Central memory CD4-positive, alpha-beta T cell (primary cell): ENCODE measurements at regions not wholly inside any gene's neighbourhood (a gene's known extent, or its start where the extent isn't known, plus 50 kb on each side); places are given as distances from the start of the nearest gene placed in this dataset.
"Not testable (repeated sequence)": the region's sequence is repeated elsewhere in the genome, so short reads cannot be mapped to it uniquely, and the experiment has no call there.

Experiments used
- DNase-seq: peaks from one replicate; pipeline ENCODE4 v3.0.0; 2022

- peak; percentile 31 for DNase-seq
Observed at GRCh38 chr3:188974856-188975599, 196.7 kb upstream of the TPRG1 start.

DNA sequence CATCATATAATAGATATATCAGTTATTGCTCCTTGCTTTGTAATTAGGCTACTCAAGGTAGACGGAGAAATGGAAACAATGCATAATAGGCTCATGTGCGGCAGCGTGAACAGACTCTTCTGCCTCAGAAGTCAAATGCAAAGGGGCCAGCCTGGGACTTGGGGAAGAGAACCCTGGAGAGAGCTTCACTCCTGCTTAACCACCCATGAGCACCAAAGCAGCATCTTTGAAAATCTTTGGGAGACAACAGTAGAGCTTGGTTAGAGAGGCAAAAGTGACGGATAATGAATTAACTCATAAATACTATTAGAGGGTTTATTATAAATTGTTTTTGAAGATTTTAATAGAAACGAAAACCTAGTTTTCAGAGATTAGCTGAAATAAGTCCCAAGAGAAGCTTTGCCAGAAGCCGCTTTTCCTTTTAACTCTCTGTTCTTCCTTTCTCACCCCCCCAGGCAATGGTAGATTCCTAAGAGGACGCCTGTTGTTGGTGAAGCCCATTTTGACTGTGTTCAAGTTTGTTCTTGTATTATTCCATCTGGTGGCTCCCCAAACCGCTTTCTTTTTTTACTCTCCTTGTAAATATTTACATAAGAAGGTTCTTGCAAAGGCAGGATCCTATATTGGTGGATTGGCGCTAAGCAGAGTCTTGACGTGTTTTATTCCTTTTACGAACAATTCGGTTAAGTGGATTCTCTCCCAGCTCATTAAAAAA, 196.0 kb upstream of the TPRG1 start:
- no peak for DNase-seq

DNA sequence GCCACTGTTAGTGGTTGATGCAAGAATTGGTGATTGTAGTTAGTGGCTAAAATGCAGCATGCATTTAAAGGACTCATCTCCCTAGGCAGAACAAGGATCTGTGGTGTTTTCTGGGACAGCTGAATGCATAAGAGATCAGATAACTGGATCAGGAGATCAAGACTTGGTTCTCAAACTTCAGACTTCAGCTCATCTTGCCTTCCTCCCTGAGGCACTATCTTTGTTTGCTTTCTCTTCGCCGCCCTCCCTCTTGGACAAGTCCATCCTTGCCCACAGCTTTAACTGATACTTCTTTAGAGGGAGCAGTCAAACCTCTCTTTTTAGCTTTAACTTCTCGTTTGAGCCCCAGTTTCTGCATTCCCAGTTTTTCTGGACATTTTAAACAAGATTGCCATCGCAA, 195.4 kb upstream of the TPRG1 start:
- DNase-seq, result no peak

- no peak for DNase-seq
Observed at GRCh38 chr3:188978421-188979171, 193.2 kb upstream of the TPRG1 start.

DNA sequence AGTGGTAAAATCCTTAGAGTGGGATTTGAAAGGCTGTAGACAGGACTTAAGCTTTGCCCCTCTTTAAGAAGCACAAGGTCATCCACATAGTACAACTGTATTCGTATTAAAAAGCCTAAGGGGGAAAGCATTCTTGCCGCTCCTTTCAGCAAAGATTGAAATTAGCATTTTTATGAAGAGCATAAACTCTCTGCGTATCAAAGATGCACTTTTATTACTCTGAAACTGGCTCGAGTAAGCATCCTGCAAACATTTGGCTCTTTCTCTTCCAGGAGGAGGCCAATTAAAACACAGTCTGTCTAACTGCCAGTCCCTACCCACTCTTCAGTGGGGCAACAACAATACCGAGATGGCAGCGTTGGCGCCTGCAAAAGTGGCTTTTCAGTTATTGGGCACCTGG, 192.5 kb upstream of the TPRG1 start:
- no peak for DNase-seq

DNA sequence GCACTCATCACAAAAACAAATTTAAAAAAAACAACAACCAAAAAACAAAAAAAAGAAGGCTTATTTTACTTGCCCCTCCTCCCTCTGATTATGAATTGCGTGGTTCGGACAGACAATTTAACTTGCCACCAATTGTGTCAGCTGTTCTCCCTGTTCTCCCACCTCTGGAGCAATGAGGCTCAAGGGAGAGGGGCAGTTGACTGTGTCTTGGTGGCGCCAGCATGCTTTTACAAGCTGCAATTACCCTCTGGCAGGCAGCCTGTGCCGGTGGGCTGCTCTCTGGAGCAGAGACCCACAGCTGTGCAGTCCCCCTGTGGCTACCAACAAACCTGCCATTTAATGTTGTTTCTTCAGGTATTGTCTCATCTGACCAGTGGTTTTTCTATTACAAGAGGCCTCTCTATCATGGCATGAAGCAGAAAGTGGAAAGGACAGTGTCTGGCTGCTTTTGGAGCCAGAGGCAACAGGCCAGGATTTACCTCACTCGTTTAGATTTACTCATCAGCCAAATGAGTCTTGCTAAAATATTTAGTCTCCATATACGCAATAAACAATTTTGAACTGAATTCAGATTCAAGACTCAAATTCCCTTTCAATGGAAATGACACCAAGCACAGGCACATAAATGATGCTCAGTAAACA, 192.0 kb upstream of the TPRG1 start:
- DNase-seq, result no peak

DNA sequence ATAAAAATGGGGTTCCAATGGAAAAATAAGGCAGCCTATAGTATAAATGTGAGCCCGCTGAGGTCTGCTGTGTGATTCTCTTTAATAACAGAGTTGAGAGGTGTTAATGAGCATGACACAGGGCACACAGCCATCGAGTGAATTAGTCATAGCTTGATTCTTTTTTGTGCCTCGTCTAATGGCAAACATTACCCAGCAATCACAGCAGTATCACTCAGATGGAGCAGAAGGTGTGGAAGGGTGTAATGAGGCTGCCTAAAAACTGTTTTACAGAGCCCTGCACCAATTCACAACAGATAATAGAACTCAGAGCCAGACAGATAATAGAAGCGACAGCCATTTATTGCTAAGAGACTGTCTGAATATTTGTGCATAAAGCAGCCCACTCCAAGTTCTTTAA, 178.6 kb upstream of the TPRG1 start:
- no peak for DNase-seq

DNA sequence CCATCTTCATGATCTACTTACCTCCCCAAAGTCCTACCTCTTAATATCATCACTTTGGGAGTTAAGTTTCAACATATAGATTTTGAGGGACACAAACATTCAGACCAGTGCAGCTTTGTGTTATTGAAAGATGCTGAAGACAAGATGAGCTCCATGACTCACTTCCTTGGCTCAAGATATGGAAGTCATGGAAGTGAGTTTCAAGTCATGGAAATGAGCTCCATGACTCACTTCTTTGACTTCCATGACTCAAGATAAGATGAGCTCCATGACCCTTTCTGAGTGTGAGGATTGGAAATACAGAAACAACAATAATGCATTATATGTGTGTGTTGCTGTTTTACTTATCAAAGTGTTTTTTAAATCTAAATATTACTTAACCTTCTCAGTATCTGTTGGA, 170.2 kb upstream of the TPRG1 start:
- no peak for DNase-seq

DNA sequence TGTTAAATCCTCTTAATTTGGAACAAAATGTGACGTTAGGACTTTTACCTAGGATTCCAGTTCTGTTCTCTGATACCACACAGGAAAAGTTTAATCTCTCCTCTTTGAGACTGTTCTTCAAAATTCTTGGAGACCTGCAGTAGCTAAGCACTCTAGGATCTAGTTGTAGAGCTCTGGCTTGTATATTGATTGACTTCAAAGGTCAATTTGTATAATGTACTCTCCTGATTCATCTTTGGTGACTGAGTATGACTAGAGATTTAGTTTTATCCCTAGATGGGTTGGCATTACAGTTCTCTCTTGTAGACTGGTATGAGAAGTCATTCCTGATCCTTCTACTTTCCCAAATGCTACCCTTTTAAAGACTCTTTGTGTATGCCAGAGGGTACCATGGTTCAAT, 168.4 kb upstream of the TPRG1 start:
- no peak for DNase-seq

DNA sequence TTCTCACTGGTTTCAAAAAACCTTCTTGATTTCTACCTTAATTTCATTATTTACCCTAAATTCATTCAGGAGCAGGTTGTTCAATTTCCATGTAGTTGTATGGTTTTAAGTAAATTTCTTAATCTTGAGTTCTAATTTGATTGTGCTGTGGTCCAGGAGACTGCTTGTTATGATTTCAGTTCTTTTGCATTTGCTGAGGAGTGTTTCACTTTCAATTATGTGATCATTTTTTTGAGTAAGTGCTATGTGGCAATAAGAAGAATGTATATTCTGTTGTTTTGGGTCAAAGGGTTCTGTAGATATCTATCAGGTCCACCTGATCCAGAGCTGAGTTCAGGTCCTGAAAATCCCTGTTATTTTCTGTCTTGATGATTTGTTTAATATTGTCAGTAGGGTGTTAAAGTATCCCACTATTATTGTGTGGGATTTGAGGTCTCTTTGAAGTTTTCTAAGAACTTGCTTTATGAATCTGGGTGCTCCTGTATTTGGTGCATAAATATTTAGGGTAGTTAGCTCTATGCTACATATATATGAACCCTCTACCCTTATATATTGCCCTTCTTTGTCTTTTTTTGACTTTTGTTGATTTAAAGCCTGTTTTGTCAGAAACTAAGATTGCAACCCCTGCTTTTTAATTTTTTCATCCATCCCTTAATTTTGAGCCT, 158.4 kb upstream of the TPRG1 start:
- no peak for DNase-seq

DNA sequence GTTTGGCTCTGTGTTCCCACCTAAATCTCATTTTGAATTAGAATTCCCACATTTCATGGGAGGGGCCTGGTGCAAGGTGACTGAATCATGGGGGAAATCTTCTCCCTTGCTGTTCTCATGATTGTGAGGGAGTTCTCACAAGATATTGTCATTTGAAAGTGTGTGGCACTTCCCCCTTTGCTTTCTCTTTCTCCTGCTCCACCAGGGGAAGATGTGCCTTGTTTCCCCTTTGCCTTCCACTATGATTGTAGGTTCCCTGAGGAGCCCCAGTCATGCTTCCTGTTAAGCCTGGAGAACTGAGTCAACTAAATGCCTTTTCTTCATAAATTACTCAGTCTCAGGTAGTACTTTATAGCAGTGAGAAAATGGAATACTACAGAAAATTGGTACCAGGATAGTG, 157.2 kb upstream of the TPRG1 start:
- DNase-seq, result no peak

DNA sequence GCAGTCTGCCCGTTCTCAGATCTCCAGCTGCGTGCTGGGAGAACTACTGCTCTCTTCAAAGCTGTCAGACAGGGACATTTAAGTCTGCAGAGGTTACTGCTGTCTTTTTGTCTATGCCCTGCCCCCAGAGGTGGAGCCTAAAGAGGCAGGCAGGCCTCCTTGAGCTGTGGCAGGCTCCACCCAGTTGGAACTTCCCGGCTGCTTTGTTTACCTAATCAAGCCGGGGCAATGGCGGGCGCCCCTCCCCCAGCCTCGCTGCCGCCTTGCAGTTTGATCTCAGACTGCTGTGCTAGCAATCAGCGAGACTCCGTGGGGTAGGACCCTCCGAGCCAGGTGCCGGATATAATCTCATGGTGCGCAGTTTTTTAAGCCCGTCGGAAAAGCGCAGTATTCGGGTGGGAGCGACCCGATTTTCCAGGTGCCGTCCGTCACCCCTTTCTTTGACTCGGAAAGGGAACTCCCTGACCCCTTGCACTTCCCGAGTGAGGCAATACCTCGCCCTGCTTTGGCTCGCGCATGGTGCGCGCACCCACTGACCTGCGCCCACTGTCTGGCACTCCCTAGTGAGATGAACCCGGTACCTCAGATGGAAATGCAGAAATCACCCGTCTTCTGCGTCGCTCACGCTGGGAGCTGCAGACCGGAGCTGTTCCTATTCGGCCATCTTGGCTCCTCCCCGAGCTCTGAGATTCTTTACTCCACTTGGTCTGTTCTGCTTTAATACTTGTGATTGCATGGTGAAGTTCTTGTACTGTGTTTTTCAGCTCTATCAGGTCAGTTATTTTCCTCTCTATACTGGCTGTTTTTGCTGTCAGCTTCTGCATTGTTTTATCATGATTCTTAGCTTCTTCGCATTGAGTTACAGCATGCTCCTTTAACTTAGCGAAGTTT, 148.9 kb upstream of the TPRG1 start:
- not testable (repeated sequence) for DNase-seq

GRCh38 chr3:189025866-189026265, 145.9 kb upstream of the TPRG1 start:
- no peak for DNase-seq

DNA sequence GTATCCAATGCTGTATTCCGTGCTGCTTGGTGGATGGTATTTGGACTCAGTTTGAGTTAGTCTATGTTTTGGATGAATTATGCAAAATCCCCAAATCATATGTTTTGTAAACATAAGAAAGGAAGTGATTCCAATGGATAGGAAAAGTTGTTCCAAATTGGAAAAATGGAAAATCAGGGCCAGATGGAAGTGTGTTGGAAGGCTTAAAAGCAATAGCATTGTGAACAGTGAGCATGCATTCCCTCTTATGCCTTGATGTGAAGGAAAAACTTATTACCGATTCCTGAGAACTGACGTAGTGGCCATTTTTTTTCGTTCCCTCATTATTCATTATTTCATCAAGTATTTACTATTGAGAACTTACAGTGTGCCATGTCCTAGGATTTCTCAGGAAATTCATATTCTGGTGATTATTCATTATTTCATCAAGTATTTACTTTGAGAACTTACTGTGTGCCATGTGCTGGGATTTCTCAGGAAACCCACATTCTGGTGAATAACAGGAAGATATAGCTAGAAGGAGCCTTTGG, 144.1 kb upstream of the TPRG1 start:
- DNase-seq, result no peak

DNA sequence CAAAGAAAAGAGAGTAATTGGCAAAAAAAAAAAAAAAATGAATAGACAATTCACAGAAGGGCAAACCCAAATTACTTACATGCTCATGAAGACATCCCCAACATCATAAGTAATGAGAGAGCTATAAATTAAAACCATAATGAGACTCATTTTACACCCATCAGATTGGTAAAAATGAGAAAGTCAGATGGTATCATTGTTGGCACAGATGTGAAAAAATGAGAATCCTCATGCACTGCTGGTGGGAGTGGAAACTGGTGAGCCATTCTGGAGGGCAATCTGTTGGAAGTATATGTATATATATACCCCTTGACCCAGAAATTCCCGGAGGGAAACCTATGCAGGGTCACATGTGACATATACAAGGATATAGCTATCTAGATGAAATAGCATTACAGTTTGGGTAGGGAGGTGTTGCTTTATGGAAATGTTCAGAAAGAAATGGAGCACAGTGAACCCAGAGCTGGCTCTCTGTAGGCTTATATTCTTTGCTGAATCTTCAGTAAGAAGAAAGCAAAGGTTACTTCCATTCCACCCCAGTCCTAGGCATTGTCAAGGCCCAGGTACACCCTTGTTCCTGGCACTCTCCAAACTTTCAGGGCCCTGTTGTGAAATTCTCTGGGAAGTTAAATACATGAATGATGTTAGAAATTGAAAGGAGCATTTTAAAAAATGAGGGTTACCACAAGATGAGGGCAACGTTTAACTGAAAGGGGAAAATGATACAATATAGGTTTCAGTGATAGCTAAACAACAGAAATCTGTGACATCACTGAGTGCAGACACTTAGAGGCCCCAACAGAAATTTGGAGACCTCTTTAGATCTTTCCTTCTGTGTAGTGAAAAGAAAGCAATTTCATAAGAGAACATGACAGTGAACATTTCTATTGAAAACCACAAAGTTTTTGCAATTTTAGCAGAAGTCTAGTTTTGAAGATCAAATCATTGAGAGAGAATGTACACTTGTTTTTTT, 132.7 kb upstream of the TPRG1 start:
- DNase-seq, result no peak

DNA sequence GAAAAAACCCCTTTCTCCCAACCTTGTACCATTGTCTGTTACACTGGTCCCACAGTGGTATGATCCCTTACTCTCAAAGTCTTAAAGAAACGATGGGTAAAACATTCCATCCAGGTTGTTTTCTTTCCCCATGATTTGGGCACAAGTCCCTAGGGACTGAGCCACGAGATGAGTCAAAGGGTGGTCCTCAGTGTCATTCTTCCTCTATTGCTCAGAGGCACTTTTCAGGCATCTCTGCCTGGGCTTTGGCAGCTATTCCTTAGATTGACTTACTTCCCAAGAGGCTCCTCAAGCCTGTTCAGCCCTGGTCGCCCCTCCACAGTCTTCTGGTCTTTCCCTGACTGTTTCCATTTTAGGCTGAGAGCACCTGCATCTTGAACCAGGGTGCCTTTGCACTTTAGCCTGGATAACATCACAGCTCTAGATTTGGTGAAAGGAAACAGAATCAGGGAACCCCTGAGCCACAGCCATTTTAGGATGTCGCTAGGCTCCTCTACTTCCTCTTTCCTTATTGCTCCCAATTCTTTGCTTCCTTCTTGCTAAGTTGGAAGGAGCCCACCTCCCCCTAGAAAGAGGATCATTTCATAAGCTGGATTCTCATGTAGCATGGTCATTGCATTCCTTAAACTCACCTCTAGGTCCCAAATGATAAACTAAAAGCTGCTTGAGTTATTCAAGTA, 131.0 kb upstream of the TPRG1 start:
- DNase-seq, result no peak

GRCh38 chr3:189041482-189042090, 130.2 kb upstream of the TPRG1 start:
- peak; percentile 69 for DNase-seq

GRCh38 chr3:189042832-189043231, 128.9 kb upstream of the TPRG1 start:
- no peak for DNase-seq
